ENCODE measurements at regions not wholly inside any gene's neighbourhood (a gene's known extent, or its start where the extent isn't known, plus 50 kb on each side); places are given as distances from the start of the nearest gene placed in this dataset.
"Not testable (repeated sequence)": the region's sequence is repeated elsewhere in the genome, so short reads cannot be mapped to it uniquely, and the experiment has no call there.

- in situ Hi-C loops (cut with HindIII; ENCODE audit: low pct_unique_long_range_greater_than_20kb, low sequenced_read_pairs); DNase-seq (ENCODE audit: low read depth, low spot score): not testable (repeated sequence)
These were observed 52.3 kb upstream of the LRRC30 start for GRCh38 chr18:7178568-7178967.

GRCh38 chr18:7177116-7177744 lies 53.7 kb upstream of the LRRC30 start:
- peak; percentile 85 for DNase-seq (ENCODE audit: low read depth, low spot score)
- in situ Hi-C loops (cut with HindIII; ENCODE audit: low pct_unique_long_range_greater_than_20kb, low sequenced_read_pairs) = no loop called here

GRCh38 chr18:7174344-7175095 lies 56.4 kb upstream of the LRRC30 start:
- in situ Hi-C loops (cut with HindIII; ENCODE audit: low pct_unique_long_range_greater_than_20kb, low sequenced_read_pairs) = no loop called here
- DNase-seq (ENCODE audit: low read depth, low spot score) = peak; percentile 59

GRCh38 chr18:7173216-7173615 lies 55.6 kb upstream of the LAMA1 start:
- no peak for DNase-seq (ENCODE audit: low read depth, low spot score)
- in situ Hi-C loops (cut with HindIII; ENCODE audit: low pct_unique_long_range_greater_than_20kb, low sequenced_read_pairs) = no loop called here

GRCh38 chr18:7172611-7173010 lies 55.0 kb upstream of the LAMA1 start:
- in situ Hi-C loops (cut with HindIII; ENCODE audit: low pct_unique_long_range_greater_than_20kb, low sequenced_read_pairs) = no loop called here
- no peak for DNase-seq (ENCODE audit: low read depth, low spot score)

- DNase-seq (ENCODE audit: low read depth, low spot score) = no peak
- in situ Hi-C loops (cut with HindIII; ENCODE audit: low pct_unique_long_range_greater_than_20kb, low sequenced_read_pairs) = no loop called here
These were observed 52.7 kb upstream of the LAMA1 start for GRCh38 chr18:7170292-7170691.

GRCh38 chr18:7169601-7170000 lies 52.0 kb upstream of the LAMA1 start:
- in situ Hi-C loops (cut with HindIII; ENCODE audit: low pct_unique_long_range_greater_than_20kb, low sequenced_read_pairs) = no loop called here
- DNase-seq (ENCODE audit: low read depth, low spot score) = no peak

- in situ Hi-C loops (cut with HindIII; ENCODE audit: low pct_unique_long_range_greater_than_20kb, low sequenced_read_pairs) = no loop called here
- no peak for DNase-seq (ENCODE audit: low read depth, low spot score)
These were observed 50.8 kb upstream of the LAMA1 start for GRCh38 chr18:7168408-7168807.
